A673 (cell line): ENCODE measurements at regions not wholly inside any gene's neighbourhood (a gene's known extent, or its start where the extent isn't known, plus 50 kb on each side); places are given as distances from the start of the nearest gene placed in this dataset.

Experiments used
- BruUV-seq: library from RNA; stranded (reverse); fragments of 400-500 nt; replicated peaks from 2 replicates; lab custom pipeline; 2021; lab: Mats Ljungman, UMichigan
- CTCF ChIA-PET: fragments of 300-600 bp; sonication (Branson Sonifier 250); formaldehyde crosslinking; loops from one replicate; lab custom pipeline; 2022; ENCODE audit warnings: antibody characterized with exemption; lab: Charles Lee
- POLR2A ChIA-PET: fragments of 300-600 bp; sonication (Branson Sonifier 250); formaldehyde crosslinking; loops from one replicate; lab custom pipeline; 2022; ENCODE audit warnings: antibody characterized with exemption; ENCODE audit not compliant: low non-redundant PET; lab: Charles Lee
- DNase-seq: peaks from one replicate; pipeline ENCODE4 v3.0.0-alpha.2; 2015; ENCODE audit warnings: low spot score
- H3K27ac ChIP-seq: fragments of 200-600 bp; sonication (generic); 2 replicates; pipeline ENCODE4 v1.5.1; 2016; ENCODE audit warnings: mixed run types, low read depth, mild to moderate bottlenecking, mixed read lengths, antibody characterized with exemption, low read length; ENCODE audit not compliant: poor library complexity, severe bottlenecking
- H3K27me3 ChIP-seq: fragments of 200-600 bp; sonication (generic); replicated peaks from 2 replicates; pipeline ENCODE4 v1.6.1; 2017; ENCODE audit warnings: mixed run types, low read depth, mild to moderate bottlenecking, mixed read lengths, antibody characterized with exemption, low read length; ENCODE audit not compliant: insufficient read depth, poor library complexity
- H3K36me3 ChIP-seq: fragments of 200-600 bp; sonication (generic); 2 replicates; pipeline ENCODE4 v1.6.1; 2016; ENCODE audit warnings: mixed run types, mild to moderate bottlenecking, mixed read lengths, antibody characterized with exemption, low read length; ENCODE audit not compliant: insufficient read depth, poor library complexity, severe bottlenecking
- H3K4me1 ChIP-seq: fragments of 200-600 bp; sonication (generic); 2 replicates; pipeline ENCODE4 v1.6.1; 2017; ENCODE audit warnings: mixed run types, mild to moderate bottlenecking, mixed read lengths, antibody characterized with exemption, low read length; ENCODE audit not compliant: insufficient read depth, poor library complexity, severe bottlenecking
- H3K4me3 ChIP-seq: fragments of 200-600 bp; sonication (generic); 2 replicates; pipeline ENCODE4 v1.5.1; 2016; ENCODE audit warnings: low read depth, mixed run types, mild to moderate bottlenecking, mixed read lengths, low read length; ENCODE audit not compliant: poor library complexity, severe bottlenecking
- H3K9me3 ChIP-seq: fragments of 200-600 bp; sonication (generic); 2 replicates; pipeline ENCODE4 v1.6.1; 2016; ENCODE audit warnings: mixed run types, low read depth, mild to moderate bottlenecking, mixed read lengths, antibody characterized with exemption, low read length; ENCODE audit not compliant: poor library complexity, severe bottlenecking
- EZH2 ChIP-seq: fragments of 200-600 bp; sonication (generic); IDR thresholded peaks from 2 replicates; pipeline ENCODE4 v1.6.1; 2017; ENCODE audit warnings: borderline replicate concordance, low read depth, mild to moderate bottlenecking, mixed read lengths, antibody characterized with exemption, low read length; ENCODE audit not compliant: poor library complexity, severe bottlenecking
- intact Hi-C: fragments of 100-400 bp; cut with micrococcal nuclease; formaldehyde crosslinking; loops from one replicate; pipeline ENCODE4 v1.10.0; 2022; ENCODE audit not compliant: unreplicated experiment
- TF ChIP-seq, protein P1 (sequence below): fragments of 300-800, 200-600 bp; sonication (generic); conservative IDR thresholded peaks from 2 replicates; pipeline ENCODE4 v1.5.1; 2017; ENCODE audit warnings: low read depth, mild to moderate bottlenecking, antibody characterized with exemption, low read length, moderate library complexity, mixed read lengths

DNA sequence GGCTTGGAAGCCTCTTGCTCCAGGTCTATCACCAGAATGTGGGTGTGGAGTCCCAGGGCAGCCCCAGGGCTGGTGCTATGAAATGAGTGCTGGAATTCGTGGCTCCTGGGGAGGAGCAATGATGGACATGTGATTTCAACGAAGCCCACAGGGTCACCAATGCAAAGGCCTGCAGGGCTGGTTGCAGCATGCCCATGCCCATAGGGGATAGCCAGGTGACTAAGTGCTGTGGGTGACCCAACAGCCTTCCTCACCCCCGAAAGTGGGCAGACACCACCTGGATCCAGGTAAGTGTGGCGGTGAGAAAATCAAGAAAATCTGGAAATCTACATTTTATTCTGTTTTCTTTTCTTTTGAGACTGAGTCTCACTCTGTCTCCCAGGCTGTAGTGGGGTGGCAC lies 87.5 kb upstream of the GPRC5B start:
- POLR2A ChIA-PET: no interaction called here

DNA sequence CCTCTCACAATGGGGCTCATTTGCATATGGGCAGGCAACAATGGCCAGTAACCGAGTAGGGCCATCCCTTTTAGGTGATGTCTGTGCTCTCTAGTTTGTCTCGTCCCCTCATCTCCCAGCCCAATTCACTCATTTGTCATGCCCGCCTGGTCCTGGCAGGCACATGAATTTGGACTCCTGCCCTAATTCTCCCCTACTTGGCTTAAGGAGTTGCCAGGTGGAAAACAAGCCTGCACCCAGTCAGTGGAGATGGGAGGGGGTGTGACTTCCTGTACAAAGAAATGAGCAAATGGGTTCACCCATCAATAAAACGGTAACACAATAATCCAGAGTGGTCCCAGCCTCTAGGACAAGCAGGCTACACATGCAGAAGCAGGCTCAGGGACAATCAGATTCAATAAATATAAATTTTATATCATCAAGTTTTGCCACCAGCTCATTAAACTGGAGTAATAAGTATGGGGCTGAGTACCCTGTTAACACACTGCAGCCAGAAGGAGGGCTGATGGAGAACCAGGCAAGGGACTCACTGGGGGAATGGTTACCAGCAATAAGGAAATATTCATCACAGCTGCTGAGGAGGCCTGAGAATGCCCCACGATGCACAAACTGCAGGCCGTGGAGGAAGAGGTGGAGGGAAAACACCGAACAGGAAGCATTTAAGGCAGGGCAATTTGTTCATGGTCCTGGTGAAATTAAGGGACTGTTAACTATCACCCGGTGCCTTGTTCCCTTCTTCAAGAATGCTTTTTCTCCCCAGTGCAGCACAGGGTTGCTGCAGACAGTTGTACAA lies 84.4 kb upstream of the GPRC5B start:
- Histone ChIP-seq H3K4me1 (no peaks in the 10 kb centered on the region), H3K27me3 (peaks cover 10% of the 10 kb centered on the region), H3K27ac (no peak overlapping the region), H3K4me3 (no peak overlapping the region), H3K9me3 (no peaks in the 10 kb centered on the region), H3K36me3 (no peaks in the 10 kb centered on the region)
- TF ChIP-seq EZH2: no peak
- TF ChIP-seq, protein P1, sequence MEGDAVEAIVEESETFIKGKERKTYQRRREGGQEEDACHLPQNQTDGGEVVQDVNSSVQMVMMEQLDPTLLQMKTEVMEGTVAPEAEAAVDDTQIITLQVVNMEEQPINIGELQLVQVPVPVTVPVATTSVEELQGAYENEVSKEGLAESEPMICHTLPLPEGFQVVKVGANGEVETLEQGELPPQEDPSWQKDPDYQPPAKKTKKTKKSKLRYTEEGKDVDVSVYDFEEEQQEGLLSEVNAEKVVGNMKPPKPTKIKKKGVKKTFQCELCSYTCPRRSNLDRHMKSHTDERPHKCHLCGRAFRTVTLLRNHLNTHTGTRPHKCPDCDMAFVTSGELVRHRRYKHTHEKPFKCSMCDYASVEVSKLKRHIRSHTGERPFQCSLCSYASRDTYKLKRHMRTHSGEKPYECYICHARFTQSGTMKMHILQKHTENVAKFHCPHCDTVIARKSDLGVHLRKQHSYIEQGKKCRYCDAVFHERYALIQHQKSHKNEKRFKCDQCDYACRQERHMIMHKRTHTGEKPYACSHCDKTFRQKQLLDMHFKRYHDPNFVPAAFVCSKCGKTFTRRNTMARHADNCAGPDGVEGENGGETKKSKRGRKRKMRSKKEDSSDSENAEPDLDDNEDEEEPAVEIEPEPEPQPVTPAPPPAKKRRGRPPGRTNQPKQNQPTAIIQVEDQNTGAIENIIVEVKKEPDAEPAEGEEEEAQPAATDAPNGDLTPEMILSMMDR: no peak
- ChIA-PET POLR2A (no interaction called here), CTCF (no interaction called here)
- intact Hi-C loops: no loop called here
- no TSS peak for BruUV-seq
- DNase-seq: no peak

More for the DNA sequence above, 87.5 kb upstream of the GPRC5B start:
- DNase-seq: no peak
- peaks cover 28% of the 10 kb centered on the region for H3K27me3 ChIP-seq
- no peaks in the 10 kb centered on the region for H3K9me3 ChIP-seq
- no peak overlapping the region for H3K4me3 ChIP-seq
- BruUV-seq: no TSS peak
- no peaks in the 10 kb centered on the region for H3K36me3 ChIP-seq
- CTCF ChIA-PET: no interaction called here
- intact Hi-C loops: no loop called here
- no peak for TF ChIP-seq EZH2
- TF ChIP-seq, protein P1: no peak
- H3K27ac ChIP-seq: no peak overlapping the region
- H3K4me1 ChIP-seq: no peaks in the 10 kb centered on the region

DNA sequence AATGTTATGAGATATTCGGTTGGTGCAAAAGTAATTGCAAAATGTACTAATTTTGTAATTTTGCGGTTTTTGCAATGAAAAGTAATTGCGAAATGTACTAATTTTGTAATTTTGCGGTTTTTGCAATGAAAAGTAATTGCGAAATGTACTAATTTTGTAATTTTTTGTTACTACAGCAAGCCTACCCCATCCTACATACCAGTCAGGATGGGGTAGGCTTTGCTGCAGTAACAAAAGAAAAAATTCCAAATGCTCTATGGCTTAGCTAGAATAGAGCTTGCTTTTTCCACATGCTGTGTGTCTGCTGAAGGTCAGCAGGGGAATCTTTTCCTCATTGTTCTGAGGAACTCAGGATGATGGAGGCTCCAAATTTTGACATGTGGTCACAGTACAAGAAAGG lies 83.3 kb upstream of the GPRC5B start:
- CTCF ChIA-PET: no interaction called here
- TF ChIP-seq, protein P1: no peak
- no peak for TF ChIP-seq EZH2
- Histone ChIP-seq H3K27ac (no peak overlapping the region), H3K4me3 (no peak overlapping the region), H3K4me1 (no peaks in the 10 kb centered on the region), H3K36me3 (no peaks in the 10 kb centered on the region), H3K27me3 (peaks cover 18% of the 10 kb centered on the region), H3K9me3 (no peaks in the 10 kb centered on the region)
- no TSS peak for BruUV-seq
- intact Hi-C loops: no loop called here
- POLR2A ChIA-PET: no interaction called here
- DNase-seq: no peak
